ENCODE measurements at regions not wholly inside any gene's neighbourhood (a gene's known extent, or its start where the extent isn't known, plus 50 kb on each side); places are given as distances from the start of the nearest gene placed in this dataset.

GRCh38 chr17:77853191-77853977, 105.1 kb upstream of the TNRC6C start:
- TF ChIP-seq CTCF (IDR thresholded peaks at IDR 0.05; ENCODE audit: low read depth, low read length) = no peak
- TF ChIP-seq EZH2phosphoT487 (IDR thresholded peaks at IDR 0.05; ENCODE audit: low read depth) = no peak

Measured in OCI-LY3 (cell line).